Stimulated activated CD8-positive, alpha-beta memory T cell treated with anti-CD3 and anti-CD28 coated beads, Interleukin-4, amount 100 ng/mL, for 1 hour (primary cell): ENCODE measurements at regions not wholly inside any gene's neighbourhood (a gene's known extent, or its start where the extent isn't known, plus 50 kb on each side); places are given as distances from the start of the nearest gene placed in this dataset.

Source experiments
- DNase-seq, 2 donors: peaks; one replicate each; pipeline ENCODE4 v3.0.0-alpha.2; 2020; ENCODE audit warnings: low read depth in 2 of 2, low spot score in 1 of 2

GRCh38 chr13:22594041-22594440 is 586.7 kb upstream of the SGCG start:
- no peak for DNase-seq

- DNase-seq, result no peak
Measured at GRCh38 chr13:22596171-22596863, 584.5 kb upstream of the SGCG start.

- no peak for DNase-seq
Measured at GRCh38 chr13:22599156-22599555, 581.6 kb upstream of the SGCG start.

- DNase-seq, result no peak
Measured at GRCh38 chr13:22618002-22618401, 562.8 kb upstream of the SGCG start.

GRCh38 chr13:22625691-22626090 is 555.1 kb upstream of the SGCG start:
- DNase-seq, result no peak

GRCh38 chr13:22629374-22629773 is 551.4 kb upstream of the SGCG start:
- no peak for DNase-seq

GRCh38 chr13:22642088-22642487 is 538.7 kb upstream of the SGCG start:
- no peak for DNase-seq

- no peak for DNase-seq
Measured at GRCh38 chr13:22644941-22645340, 535.8 kb upstream of the SGCG start.

GRCh38 chr13:22647156-22647850 is 533.5 kb upstream of the SGCG start:
- no peak for DNase-seq

GRCh38 chr13:22648320-22648801 is 532.4 kb upstream of the SGCG start:
- DNase-seq, result no peak

- no peak for DNase-seq
Measured at GRCh38 chr13:22652796-22653195, 528.0 kb upstream of the SGCG start.

GRCh38 chr13:22653866-22654265 is 526.9 kb upstream of the SGCG start:
- DNase-seq, result no peak

- no peak for DNase-seq
Measured at GRCh38 chr13:22655106-22655852, 525.5 kb upstream of the SGCG start.

GRCh38 chr13:22662771-22663170 is 518.0 kb upstream of the SGCG start:
- DNase-seq, result no peak

- DNase-seq, result no peak
Measured at GRCh38 chr13:22665506-22665905, 515.3 kb upstream of the SGCG start.

- DNase-seq, result no peak
Measured at GRCh38 chr13:22690756-22691155, 490.0 kb upstream of the SGCG start.

- no peak for DNase-seq
Measured at GRCh38 chr13:22693691-22694090, 487.1 kb upstream of the SGCG start.

GRCh38 chr13:22696433-22696832 is 484.3 kb upstream of the SGCG start:
- DNase-seq, result no peak

- DNase-seq, result no peak
Measured at GRCh38 chr13:22698467-22698866, 482.3 kb upstream of the SGCG start.

GRCh38 chr13:22700246-22700887 is 480.4 kb upstream of the SGCG start:
- no peak for DNase-seq

- DNase-seq, result no peak
Measured at GRCh38 chr13:22703601-22704209, 477.1 kb upstream of the SGCG start.
